ENCODE measurements at regions not wholly inside any gene's neighbourhood (a gene's known extent, or its start where the extent isn't known, plus 50 kb on each side); places are given as distances from the start of the nearest gene placed in this dataset.

- POLR2A ChIA-PET: no interaction called here
- no peak overlapping the region for H3K4me3 ChIP-seq (replicated peaks in 1 of 3; ENCODE audit: insufficient read depth in 1 of 3, low read depth in 1 of 3, low read length in 3 of 3)
- H3K4me2 ChIP-seq (ENCODE audit: insufficient read depth, low read length): no peak overlapping the region
- dilution Hi-C loops (cut with MboI; ENCODE audit: extremely low pct_ligation_motif_present, low sequenced_read_pairs) (no loop called here), intact Hi-C loops (cut with micrococcal nuclease) (no loop called here)
- no peak overlapping the region for H2AFZ ChIP-seq (ENCODE audit: low read depth, low read length)
- no peaks in the 10 kb centered on the region for H3K4me1 ChIP-seq (ENCODE audit: control insufficient read depth, extremely low read depth, insufficient read depth, low read length)
- H3K9me3 ChIP-seq (replicated peaks; ENCODE audit: control insufficient read depth, insufficient read depth, low read length): no peaks in the 10 kb centered on the region
- no peak overlapping the region for H3K9ac ChIP-seq (replicated peaks; ENCODE audit: extremely low read depth, insufficient read depth, low read length)
- peaks cover 3 to 14% of the 10 kb centered on the region in 2 experiments for H3K27me3 ChIP-seq (ENCODE audit: control insufficient read depth in 2 of 2, insufficient read depth in 2 of 2, low read length in 2 of 2)
- no peaks in the 10 kb centered on the region for H3K36me3 ChIP-seq (ENCODE audit: control insufficient read depth in 2 of 2, extremely low read depth in 1 of 2, insufficient read depth in 2 of 2, low read length in 2 of 2)
- BruUV-seq (replicated peaks): no TSS peak
- CTCF ChIA-PET: no interaction called here
- H3K9me1 ChIP-seq (replicated peaks; ENCODE audit: control insufficient read depth, extremely low read depth, insufficient read depth, low read length): no peaks in the 10 kb centered on the region
- H3K27ac ChIP-seq (ENCODE audit: insufficient read depth, low read depth, low read length): no peak overlapping the region
- TF ChIP-seq GATA2 (IDR thresholded peaks at IDR 0.05; ENCODE audit: insufficient read depth, insufficient read length, low read depth, low read length) (no peak), MAX (IDR thresholded peaks at IDR 0.05; ENCODE audit: insufficient read depth, insufficient read length) (no peak), EZH2 (IDR thresholded peaks at IDR 0.05; ENCODE audit: borderline replicate concordance, low read depth, low read length, severe bottlenecking) (no peak), JUN (IDR thresholded peaks at IDR 0.05; ENCODE audit: borderline replicate concordance, insufficient read depth, insufficient read length, low read depth) (no peak), POLR2A (IDR thresholded peaks at IDR 0.05; ENCODE audit: low read depth, low read length) (no peak), MYC (IDR thresholded peaks at IDR 0.05; ENCODE audit: low read depth, low read length) (no peak), CTCF (IDR thresholded peaks at IDR 0.05; ENCODE audit: extremely low read depth in 1 of 2, insufficient read depth in 1 of 2, low read depth in 1 of 2, low read length in 2 of 2) (no peak), FOS (IDR thresholded peaks at IDR 0.05; ENCODE audit: borderline replicate concordance, insufficient read depth, low read length) (no peak)
- H3K79me2 ChIP-seq (ENCODE audit: control insufficient read depth, insufficient read depth, low read length): no peaks in the 10 kb centered on the region
- no peak for DNase-seq (ENCODE audit: low read depth, low spot score)
- FAIRE-seq: no peak
- no peaks in the 10 kb centered on the region for H4K20me1 ChIP-seq (replicated peaks; ENCODE audit: control insufficient read depth, extremely low read depth, insufficient read depth, low read length)
These were observed 113.0 kb downstream of the CYP26A1 start for GRCh38 chr10:93186653-93187052.
